K562 (cell line): ENCODE measurements at regions not wholly inside any gene's neighbourhood (a gene's known extent, or its start where the extent isn't known, plus 50 kb on each side); places are given as distances from the start of the nearest gene placed in this dataset.

Source experiments
- EWSR1 ChIP-seq: fragments of 450-650 bp; IDR thresholded peaks from 2 replicates; pipeline ENCODE4 v1.6.1; 2018; ENCODE audit warnings: borderline replicate concordance, mild to moderate bottlenecking, low read depth, moderate library complexity; ENCODE audit not compliant: partially characterized antibody
- HNRNPUL1 ChIP-seq: fragments of 200-400 bp; formaldehyde crosslinking; IDR thresholded peaks from 2 replicates; pipeline ENCODE4 v1.6.1; 2017; ENCODE audit warnings: low read length
- NFATC3 ChIP-seq: fragments of 450-650 bp; IDR thresholded peaks from 2 replicates; pipeline ENCODE4 v1.6.1; 2017; ENCODE audit warnings: mild to moderate bottlenecking
- PHF21A ChIP-seq: fragments of 450-650 bp; IDR thresholded peaks from 2 replicates; pipeline ENCODE4 v1.6.1; 2017; ENCODE audit warnings: low read depth, borderline replicate concordance
- RBM15 ChIP-seq: fragments of 200-400 bp; formaldehyde crosslinking; IDR thresholded peaks from 2 replicates; pipeline ENCODE4 v1.6.1; 2018; ENCODE audit warnings: mild to moderate bottlenecking, low read length, moderate library complexity; ENCODE audit not compliant: insufficient read depth
- SMARCB1 ChIP-seq: IDR thresholded peaks from 2 replicates; pipeline ENCODE4 v1.6.1; 2011; ENCODE audit warnings: improper control_type of control experiment, low read depth; ENCODE audit not compliant: insufficient read length
- SREBF1 ChIP-seq: fragments of 150-350 bp; IDR thresholded peaks from 2 replicates; pipeline ENCODE4 v1.6.1; 2014; ENCODE audit warnings: antibody characterized with exemption, low read depth, low read length, borderline replicate concordance
- TEAD4 ChIP-seq, 2 experiments: sonication (generic) in 1 of 2; formaldehyde crosslinking in 1 of 2; IDR thresholded peaks; 2 replicates each; pipeline versions ENCODE4 v1.6.1 to v1.8.0; 2012 to 2022; ENCODE audit warnings: borderline replicate concordance in 1 of 2, inconsistent platforms in 1 of 2, low read length in 1 of 2, mild to moderate bottlenecking in 1 of 2, missing genetic modification reagents in 1 of 2
- TGIF2 ChIP-seq: sonication (generic); formaldehyde crosslinking; IDR thresholded peaks from 2 replicates; pipeline ENCODE4 v1.8.1; 2022; ENCODE audit warnings: mild to moderate bottlenecking, missing genetic modification reagents, moderate library complexity
- ZNF121 ChIP-seq: sonication (generic); formaldehyde crosslinking; conservative IDR thresholded peaks from 2 replicates; pipeline ENCODE4 v1.8.0; 2022; ENCODE audit warnings: missing genetic modification reagents
- ZNF354B ChIP-seq: fragments of 250-450 bp; sonication (Bioruptor Pico); IDR thresholded peaks from 2 replicates; pipeline ENCODE4 v1.4.0; 2020
- ZNF445 ChIP-seq: fragments of 250-450 bp; sonication (Bioruptor Pico); IDR thresholded peaks from 2 replicates; pipeline ENCODE4 v1.4.0; 2020; ENCODE audit warnings: low read depth, mild to moderate bottlenecking, moderate library complexity
- TF ChIP-seq, protein P1 (sequence below): fragments of 250-450 bp; sonication (Bioruptor Pico); IDR thresholded peaks from 2 replicates; pipeline ENCODE4 v1.8.0; 2022; ENCODE audit warnings: moderate library complexity, mild to moderate bottlenecking, inconsistent platforms
- TF ChIP-seq, protein P2 (sequence below): IDR thresholded peaks from 2 replicates; pipeline ENCODE4 v1.6.1; 2012; ENCODE audit warnings: low read depth, low read length, improper control_type of control experiment, borderline replicate concordance
- TF ChIP-seq, protein P3 (sequence below): fragments of 200-800 bp; sonication (Bioruptor generic); IDR thresholded peaks from 2 replicates; pipeline ENCODE4 v1.6.1; 2016; ENCODE audit warnings: missing genetic modification characterization, missing compliant biosample characterization
- TF ChIP-seq, protein P4 (sequence below): fragments of 250-450 bp; sonication (Bioruptor Pico); IDR thresholded peaks from 2 replicates; pipeline ENCODE4 v1.5.0; 2021
- TF ChIP-seq, protein P5 (sequence below): fragments of 450-650 bp; formaldehyde crosslinking; IDR thresholded peaks from 2 replicates; pipeline ENCODE4 v1.4.0; 2020; ENCODE audit warnings: mild to moderate bottlenecking, moderate library complexity

DNA sequence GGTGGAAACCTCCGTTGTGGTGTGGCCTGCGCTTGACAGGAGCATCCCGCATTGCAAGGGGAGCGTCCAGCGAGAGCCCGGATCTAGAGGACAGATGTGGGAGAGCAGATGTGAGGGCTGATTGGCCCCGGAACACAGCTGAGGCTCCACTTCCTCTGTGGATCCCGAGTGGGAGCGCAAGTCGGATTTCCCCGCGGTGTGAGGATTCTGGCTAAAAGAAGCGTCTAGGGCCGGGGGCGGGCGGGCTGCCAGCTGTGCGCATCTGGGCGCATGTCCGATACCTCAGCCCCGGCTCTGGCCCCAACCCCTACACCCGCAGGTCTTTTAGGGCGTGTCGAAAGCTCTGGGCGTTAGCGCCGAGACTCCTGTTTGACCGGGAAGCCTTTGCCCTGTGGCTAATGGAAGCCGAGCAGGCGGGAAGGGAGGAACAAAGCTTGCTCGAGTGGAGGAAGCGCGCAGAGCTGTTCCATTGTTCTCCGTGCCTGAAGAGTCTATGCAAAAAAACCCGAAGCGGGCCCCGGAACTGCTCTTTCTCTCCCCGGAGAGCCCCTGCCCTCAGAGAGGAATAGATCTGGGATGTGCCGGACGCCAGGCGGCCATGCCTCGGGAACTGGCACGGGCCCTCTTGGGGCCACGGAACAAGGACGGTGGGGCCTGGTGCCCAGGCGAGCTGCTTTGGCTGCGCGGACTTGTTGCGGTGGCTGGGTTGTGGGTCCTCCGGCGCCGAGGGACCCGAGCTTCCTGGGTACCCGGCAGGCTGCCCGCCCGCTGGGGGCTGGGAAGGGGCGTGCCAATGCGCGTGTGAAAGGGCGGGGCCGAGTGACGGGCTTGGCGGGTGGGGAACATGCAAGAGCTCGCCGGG, 111.1 kb downstream of the NAV1 start (continued):
- TF ChIP-seq, protein P1, sequence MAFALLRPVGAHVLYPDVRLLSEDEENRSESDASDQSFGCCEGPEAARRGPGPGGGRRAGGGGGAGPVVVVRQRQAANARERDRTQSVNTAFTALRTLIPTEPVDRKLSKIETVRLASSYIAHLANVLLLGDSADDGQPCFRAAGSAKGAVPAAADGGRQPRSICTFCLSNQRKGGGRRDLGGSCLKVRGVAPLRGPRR (CRISPR knock-in tag) = no peak
- TF ChIP-seq, protein P2, sequence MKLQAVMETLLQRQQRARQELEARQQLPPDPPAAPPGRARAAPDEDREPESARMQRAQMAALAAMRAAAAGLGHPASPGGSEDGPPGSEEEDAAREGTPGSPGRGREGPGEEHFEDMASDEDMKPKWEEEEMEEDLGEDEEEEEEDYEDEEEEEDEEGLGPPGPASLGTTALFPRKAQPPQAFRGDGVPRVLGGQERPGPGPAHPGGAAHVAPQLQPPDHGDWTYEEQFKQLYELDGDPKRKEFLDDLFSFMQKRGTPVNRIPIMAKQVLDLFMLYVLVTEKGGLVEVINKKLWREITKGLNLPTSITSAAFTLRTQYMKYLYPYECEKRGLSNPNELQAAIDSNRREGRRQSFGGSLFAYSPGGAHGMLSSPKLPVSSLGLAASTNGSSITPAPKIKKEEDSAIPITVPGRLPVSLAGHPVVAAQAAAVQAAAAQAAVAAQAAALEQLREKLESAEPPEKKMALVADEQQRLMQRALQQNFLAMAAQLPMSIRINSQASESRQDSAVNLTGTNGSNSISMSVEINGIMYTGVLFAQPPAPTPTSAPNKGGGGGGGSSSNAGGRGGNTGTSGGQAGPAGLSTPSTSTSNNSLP = no peak
- no peak for TF ChIP-seq ZNF445
- no peak for TF ChIP-seq ZNF121 (CRISPR knock-in tag)
- no peak for TF ChIP-seq PHF21A
- TF ChIP-seq, protein P3, sequence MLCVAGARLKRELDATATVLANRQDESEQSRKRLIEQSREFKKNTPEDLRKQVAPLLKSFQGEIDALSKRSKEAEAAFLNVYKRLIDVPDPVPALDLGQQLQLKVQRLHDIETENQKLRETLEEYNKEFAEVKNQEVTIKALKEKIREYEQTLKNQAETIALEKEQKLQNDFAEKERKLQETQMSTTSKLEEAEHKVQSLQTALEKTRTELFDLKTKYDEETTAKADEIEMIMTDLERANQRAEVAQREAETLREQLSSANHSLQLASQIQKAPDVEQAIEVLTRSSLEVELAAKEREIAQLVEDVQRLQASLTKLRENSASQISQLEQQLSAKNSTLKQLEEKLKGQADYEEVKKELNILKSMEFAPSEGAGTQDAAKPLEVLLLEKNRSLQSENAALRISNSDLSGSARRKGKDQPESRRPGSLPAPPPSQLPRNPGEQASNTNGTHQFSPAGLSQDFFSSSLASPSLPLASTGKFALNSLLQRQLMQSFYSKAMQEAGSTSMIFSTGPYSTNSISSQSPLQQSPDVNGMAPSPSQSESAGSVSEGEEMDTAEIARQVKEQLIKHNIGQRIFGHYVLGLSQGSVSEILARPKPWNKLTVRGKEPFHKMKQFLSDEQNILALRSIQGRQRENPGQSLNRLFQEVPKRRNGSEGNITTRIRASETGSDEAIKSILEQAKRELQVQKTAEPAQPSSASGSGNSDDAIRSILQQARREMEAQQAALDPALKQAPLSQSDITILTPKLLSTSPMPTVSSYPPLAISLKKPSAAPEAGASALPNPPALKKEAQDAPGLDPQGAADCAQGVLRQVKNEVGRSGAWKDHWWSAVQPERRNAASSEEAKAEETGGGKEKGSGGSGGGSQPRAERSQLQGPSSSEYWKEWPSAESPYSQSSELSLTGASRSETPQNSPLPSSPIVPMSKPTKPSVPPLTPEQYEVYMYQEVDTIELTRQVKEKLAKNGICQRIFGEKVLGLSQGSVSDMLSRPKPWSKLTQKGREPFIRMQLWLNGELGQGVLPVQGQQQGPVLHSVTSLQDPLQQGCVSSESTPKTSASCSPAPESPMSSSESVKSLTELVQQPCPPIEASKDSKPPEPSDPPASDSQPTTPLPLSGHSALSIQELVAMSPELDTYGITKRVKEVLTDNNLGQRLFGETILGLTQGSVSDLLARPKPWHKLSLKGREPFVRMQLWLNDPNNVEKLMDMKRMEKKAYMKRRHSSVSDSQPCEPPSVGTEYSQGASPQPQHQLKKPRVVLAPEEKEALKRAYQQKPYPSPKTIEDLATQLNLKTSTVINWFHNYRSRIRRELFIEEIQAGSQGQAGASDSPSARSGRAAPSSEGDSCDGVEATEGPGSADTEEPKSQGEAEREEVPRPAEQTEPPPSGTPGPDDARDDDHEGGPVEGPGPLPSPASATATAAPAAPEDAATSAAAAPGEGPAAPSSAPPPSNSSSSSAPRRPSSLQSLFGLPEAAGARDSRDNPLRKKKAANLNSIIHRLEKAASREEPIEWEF (CRISPR knock-in tag) = no peak
- TF ChIP-seq TGIF2 (CRISPR knock-in tag) = no peak
- no peak for TF ChIP-seq EWSR1
- no peak for TF ChIP-seq RBM15
- TF ChIP-seq HNRNPUL1 = no peak
- TF ChIP-seq SREBF1 = no peak
- no peak for TF ChIP-seq ZNF354B (CRISPR knock-in tag)
- TF ChIP-seq, protein P4, sequence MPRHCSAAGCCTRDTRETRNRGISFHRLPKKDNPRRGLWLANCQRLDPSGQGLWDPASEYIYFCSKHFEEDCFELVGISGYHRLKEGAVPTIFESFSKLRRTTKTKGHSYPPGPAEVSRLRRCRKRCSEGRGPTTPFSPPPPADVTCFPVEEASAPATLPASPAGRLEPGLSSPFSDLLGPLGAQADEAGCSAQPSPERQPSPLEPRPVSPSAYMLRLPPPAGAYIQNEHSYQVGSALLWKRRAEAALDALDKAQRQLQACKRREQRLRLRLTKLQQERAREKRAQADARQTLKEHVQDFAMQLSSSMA (CRISPR knock-in tag) = no peak
- no peak for TF ChIP-seq NFATC3
- TF ChIP-seq SMARCB1 = no peak
- TF ChIP-seq, protein P5, sequence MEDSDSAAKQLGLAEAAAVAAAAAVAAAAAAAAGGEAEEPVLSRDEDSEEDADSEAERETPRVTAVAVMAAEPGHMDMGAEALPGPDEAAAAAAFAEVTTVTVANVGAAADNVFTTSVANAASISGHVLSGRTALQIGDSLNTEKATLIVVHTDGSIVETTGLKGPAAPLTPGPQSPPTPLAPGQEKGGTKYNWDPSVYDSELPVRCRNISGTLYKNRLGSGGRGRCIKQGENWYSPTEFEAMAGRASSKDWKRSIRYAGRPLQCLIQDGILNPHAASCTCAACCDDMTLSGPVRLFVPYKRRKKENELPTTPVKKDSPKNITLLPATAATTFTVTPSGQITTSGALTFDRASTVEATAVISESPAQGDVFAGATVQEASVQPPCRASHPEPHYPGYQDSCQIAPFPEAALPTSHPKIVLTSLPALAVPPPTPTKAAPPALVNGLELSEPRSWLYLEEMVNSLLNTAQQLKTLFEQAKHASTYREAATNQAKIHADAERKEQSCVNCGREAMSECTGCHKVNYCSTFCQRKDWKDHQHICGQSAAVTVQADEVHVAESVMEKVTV (CRISPR knock-in tag) = 0 out of 2 replicates have a peak, but pooled peaks have one; percentile 4
- TF ChIP-seq TEAD4 (IDR thresholded peaks at IDR 0.05; ENCODE audit: low read length) = no peak
- no peak for TF ChIP-seq TEAD4 (CRISPR knock-in tag; IDR thresholded peaks at IDR 0.05; ENCODE audit: borderline replicate concordance)
